Astrocyte of the spinal cord (primary cell): ENCODE measurements at regions not wholly inside any gene's neighbourhood (a gene's known extent, or its start where the extent isn't known, plus 50 kb on each side); places are given as distances from the start of the nearest gene placed in this dataset.

Experiments
- DNase-seq: peaks from one replicate; pipeline ENCODE4 v3.0.0; 2011; ENCODE audit warnings: low read depth, low spot score
- H3K4me3 ChIP-seq: 2 replicates; pipeline ENCODE4 v1.5.1; 2011; ENCODE audit warnings: low read depth, mild to moderate bottlenecking, low read length, moderate library complexity
- CTCF ChIP-seq: IDR thresholded peaks from 2 replicates; pipeline ENCODE4 v1.5.1; 2012; ENCODE audit warnings: low read depth, mild to moderate bottlenecking, low read length, inconsistent platforms
- in situ Hi-C: cut with HindIII; loops from 2 replicates; pipeline ENCODE4 v1.10.0; 2017; ENCODE audit warnings: low sequenced_read_pairs

- in situ Hi-C loops = no loop called here
- TF ChIP-seq CTCF = no peak
- H3K4me3 ChIP-seq = no peak overlapping the region
- DNase-seq = no peak
Observed at GRCh38 chr2:18454692-18455235, 105.7 kb downstream of the RDH14 start.

GRCh38 chr2:18446715-18447114 lies 113.7 kb downstream of the RDH14 start:
- no peak overlapping the region for H3K4me3 ChIP-seq
- DNase-seq = no peak
- TF ChIP-seq CTCF = no peak
- in situ Hi-C loops = no loop called here

GRCh38 chr2:18445433-18446320 lies 114.8 kb downstream of the RDH14 start:
- TF ChIP-seq CTCF = no peak
- no peak for DNase-seq
- in situ Hi-C loops = no loop called here
- H3K4me3 ChIP-seq = no peak overlapping the region

GRCh38 chr2:18444806-18445205 lies 115.6 kb downstream of the RDH14 start:
- in situ Hi-C loops = no loop called here
- no peak for TF ChIP-seq CTCF
- peak; percentile 26 for DNase-seq
- H3K4me3 ChIP-seq = no peak overlapping the region

- in situ Hi-C loops = no loop called here
- DNase-seq = no peak
- TF ChIP-seq CTCF = no peak
- H3K4me3 ChIP-seq = no peak overlapping the region
Observed at GRCh38 chr2:18441583-18441982, 118.9 kb downstream of the RDH14 start.

GRCh38 chr2:18440777-18441176 lies 119.7 kb downstream of the RDH14 start:
- in situ Hi-C loops = no loop called here
- TF ChIP-seq CTCF = no peak
- no peak overlapping the region for H3K4me3 ChIP-seq
- DNase-seq = no peak
